Endothelial cell of umbilical vein (primary cell): ENCODE measurements at regions not wholly inside any gene's neighbourhood (a gene's known extent, or its start where the extent isn't known, plus 50 kb on each side); places are given as distances from the start of the nearest gene placed in this dataset.

ENCODE experiments used
- BruUV-seq: library from RNA; stranded (reverse); fragments of 400-500 nt; replicated peaks from 2 replicates; lab custom pipeline; 2021; lab: Mats Ljungman, UMichigan
- CTCF ChIA-PET: fragments of 300-600, 350-600 bp; sonication (Branson Sonifier 250); formaldehyde crosslinking; loops from one replicate; lab custom pipeline; 2021; ENCODE audit warnings: antibody characterized with exemption, inconsistent platforms; lab: Charles Lee
- POLR2A ChIA-PET: fragments of 300-600, 350-600 bp; sonication (Branson Sonifier 250); formaldehyde crosslinking; loops from one replicate; lab custom pipeline; 2021; ENCODE audit warnings: antibody characterized with exemption, inconsistent platforms; lab: Charles Lee
- DNase-seq: peaks from one replicate; pipeline ENCODE4 v3.0.0-alpha.2; 2011; ENCODE audit warnings: low read depth, low spot score
- FAIRE-seq: peaks from 2 replicates; lab custom pipeline; 2011; peaks lifted over from hg19 to GRCh38; lab: Jason Lieb, UNC
- H2AFZ ChIP-seq: 2 replicates; pipeline ENCODE4 v1.6.0; 2012; ENCODE audit warnings: low read depth, low read length, control low read depth, inconsistent platforms
- H3K27ac ChIP-seq: 2 replicates; pipeline ENCODE4 v1.5.1; 2011; ENCODE audit warnings: low read depth, mild to moderate bottlenecking, control low read depth, low read length, moderate library complexity; ENCODE audit not compliant: insufficient read depth
- H3K27me3 ChIP-seq, 2 experiments: 2 replicates each; pipeline versions ENCODE4 v1.6.0 to v1.6.1; 2011; ENCODE audit warnings: low read length in 2 of 2, mixed read lengths in 1 of 2; ENCODE audit not compliant: control insufficient read depth in 2 of 2, insufficient read depth in 2 of 2
- H3K36me3 ChIP-seq, 2 experiments: 2 replicates in 1 of 2; 3 replicates in 1 of 2; pipeline ENCODE4 v1.5.1; 2011; ENCODE audit warnings: low read length in 2 of 2, mild to moderate bottlenecking in 1 of 2, moderate library complexity in 1 of 2; ENCODE audit not compliant: control insufficient read depth in 2 of 2, insufficient read depth in 2 of 2; ENCODE audit errors: extremely low read depth in 1 of 2
- H3K4me1 ChIP-seq: 3 replicates; pipeline ENCODE4 v1.5.1; 2011; ENCODE audit warnings: mild to moderate bottlenecking, low read length; ENCODE audit not compliant: control insufficient read depth, insufficient read depth; ENCODE audit errors: extremely low read depth
- H3K4me2 ChIP-seq: 2 replicates; pipeline ENCODE4 v1.6.1; 2011; ENCODE audit warnings: low read length, control low read depth, mixed read lengths; ENCODE audit not compliant: insufficient read depth
- H3K4me3 ChIP-seq, 3 experiments: fragments of 200-600 bp in 1 of 3; sonication (generic), shearing (Covaris generic) in 1 of 3; replicated peaks in 1 of 3; 2 replicates each; pipeline ENCODE4 v1.5.1; 2011 to 2016; ENCODE audit warnings: control low read depth in 3 of 3, low read length in 3 of 3, mild to moderate bottlenecking in 2 of 3, inconsistent platforms in 1 of 3, low read depth in 1 of 3, moderate library complexity in 1 of 3; ENCODE audit not compliant: insufficient read depth in 1 of 3
- H3K79me2 ChIP-seq: 2 replicates; pipeline ENCODE4 v1.6.0; 2012; ENCODE audit warnings: low read length, inconsistent platforms; ENCODE audit not compliant: control insufficient read depth, insufficient read depth
- H3K9ac ChIP-seq: replicated peaks from 2 replicates; pipeline ENCODE3; 2011; ENCODE audit warnings: low read length, control low read depth; ENCODE audit not compliant: insufficient read depth; ENCODE audit errors: extremely low read depth
- H3K9me1 ChIP-seq: replicated peaks from 3 replicates; pipeline ENCODE4 v1.6.0; 2011; ENCODE audit warnings: mild to moderate bottlenecking, low read length; ENCODE audit not compliant: control insufficient read depth, insufficient read depth; ENCODE audit errors: extremely low read depth
- H3K9me3 ChIP-seq: replicated peaks from 2 replicates; pipeline ENCODE4 v1.5.1; 2012; ENCODE audit warnings: low read length, inconsistent platforms; ENCODE audit not compliant: control insufficient read depth, insufficient read depth
- H4K20me1 ChIP-seq: replicated peaks from 2 replicates; pipeline ENCODE3; 2011; ENCODE audit warnings: mild to moderate bottlenecking, low read length; ENCODE audit not compliant: control insufficient read depth, insufficient read depth; ENCODE audit errors: extremely low read depth
- CTCF ChIP-seq, 2 donors: IDR thresholded peaks; 1 replicate in 1 of 2; 2 replicates in 1 of 2; pipeline ENCODE4 v1.5.1; 2011; ENCODE audit warnings: low read length in 2 of 2, mild to moderate bottlenecking in 2 of 2, moderate library complexity in 2 of 2, control low read depth in 1 of 2, inconsistent platforms in 1 of 2, low read depth in 1 of 2; ENCODE audit not compliant: insufficient read depth in 1 of 2; ENCODE audit errors: extremely low read depth in 1 of 2
- EZH2 ChIP-seq: IDR thresholded peaks from 2 replicates; pipeline ENCODE4 v1.6.1; 2012; ENCODE audit warnings: borderline replicate concordance, low read depth, mild to moderate bottlenecking, moderate library complexity, low read length, inconsistent platforms; ENCODE audit not compliant: severe bottlenecking
- FOS ChIP-seq: IDR thresholded peaks from 2 replicates; pipeline ENCODE4 v1.6.1; 2011; ENCODE audit warnings: mild to moderate bottlenecking, low read length, moderate library complexity, borderline replicate concordance; ENCODE audit not compliant: insufficient read depth
- GATA2 ChIP-seq: IDR thresholded peaks from 2 replicates; pipeline ENCODE4 v1.7.0; 2011; ENCODE audit warnings: low read depth, mild to moderate bottlenecking, moderate library complexity, mixed read lengths, low read length; ENCODE audit not compliant: insufficient read length, insufficient read depth
- JUN ChIP-seq: IDR thresholded peaks from 2 replicates; pipeline ENCODE4 v1.6.1; 2011; ENCODE audit warnings: borderline replicate concordance, low read depth; ENCODE audit not compliant: insufficient read length, insufficient read depth
- MAX ChIP-seq: IDR thresholded peaks from 2 replicates; pipeline ENCODE4 v1.6.1; 2011; ENCODE audit not compliant: insufficient read depth, insufficient read length
- MYC ChIP-seq: IDR thresholded peaks from one replicate; pipeline ENCODE4 v1.6.1; 2011; ENCODE audit warnings: mild to moderate bottlenecking, low read depth, low read length
- POLR2A ChIP-seq: IDR thresholded peaks from 2 replicates; pipeline ENCODE4 v1.6.1; 2012; ENCODE audit warnings: low read depth, mild to moderate bottlenecking, control low read depth, low read length
- POLR2AphosphoS5 ChIP-seq: IDR thresholded peaks from 2 replicates; pipeline ENCODE4 v1.6.1; 2012; ENCODE audit warnings: low read depth, mild to moderate bottlenecking, control low read depth, low read length, moderate library complexity; ENCODE audit not compliant: insufficient read depth
- dilution Hi-C: fragments of 300-500 bp; cut with MboI; formaldehyde crosslinking; loops from one replicate; pipeline ENCODE4 v1.15.0; 2019; ENCODE audit warnings: low sequenced_read_pairs; ENCODE audit not compliant: extremely low pct_ligation_motif_present
- intact Hi-C: fragments of 100-400 bp; cut with micrococcal nuclease; formaldehyde crosslinking; loops from one replicate; pipeline ENCODE4 v1.10.0; 2022

GRCh38 chr6:80530103-80530502, 423.6 kb downstream of the BCKDHB start:
- Histone ChIP-seq H2AFZ (no peak overlapping the region), H3K4me3 (no peak overlapping the region), H3K9me1 (no peaks in the 10 kb centered on the region), H3K9me3 (no peaks in the 10 kb centered on the region), H3K4me1 (no peaks in the 10 kb centered on the region), H3K36me3 (no peaks in the 10 kb centered on the region), H3K9ac (no peak overlapping the region), H3K79me2 (no peaks in the 10 kb centered on the region), H3K27me3 (no peaks in the 10 kb centered on the region), H4K20me1 (no peaks in the 10 kb centered on the region), H3K27ac (no peak overlapping the region), H3K4me2 (no peak overlapping the region)
- dilution Hi-C loops = no loop called here
- intact Hi-C loops = no loop called here
- FAIRE-seq = no peak
- DNase-seq = no peak
- no TSS peak for BruUV-seq
- ChIA-PET POLR2A (no interaction called here), CTCF (no interaction called here)
- TF ChIP-seq FOS (no peak), POLR2A (no peak), CTCF (IDR thresholded peaks at IDR 0.05; ENCODE audit: extremely low read depth in 1 of 2, insufficient read depth in 1 of 2, low read depth in 1 of 2, low read length in 2 of 2) (no peak), MAX (no peak), GATA2 (no peak)

GRCh38 chr6:80528115-80528514, 421.6 kb downstream of the BCKDHB start:
- FAIRE-seq = no peak
- DNase-seq = no peak
- Histone ChIP-seq H3K79me2 (no peaks in the 10 kb centered on the region), H3K9me3 (no peaks in the 10 kb centered on the region), H3K9me1 (no peaks in the 10 kb centered on the region), H3K4me3 (no peak overlapping the region), H3K4me2 (no peak overlapping the region), H3K9ac (no peak overlapping the region), H3K36me3 (no peaks in the 10 kb centered on the region), H2AFZ (no peak overlapping the region), H3K4me1 (peaks cover 15% of the 10 kb centered on the region), H4K20me1 (no peaks in the 10 kb centered on the region), H3K27me3 (no peaks in the 10 kb centered on the region), H3K27ac (no peak overlapping the region)
- CTCF ChIA-PET = no interaction called here
- POLR2A ChIA-PET = no interaction called here
- TF ChIP-seq POLR2AphosphoS5 (no peak), EZH2 (no peak), MYC (no peak), MAX (no peak), JUN (no peak), CTCF (IDR thresholded peaks at IDR 0.05; ENCODE audit: extremely low read depth in 1 of 2, insufficient read depth in 1 of 2, low read depth in 1 of 2, low read length in 2 of 2) (no peak), GATA2 (no peak)
- dilution Hi-C loops (no loop called here), intact Hi-C loops (no loop called here)
- BruUV-seq = no TSS peak
